Coronary artery (tissue), 2 donors: ENCODE measurements at regions not wholly inside any gene's neighbourhood (a gene's known extent, or its start where the extent isn't known, plus 50 kb on each side); places are given as distances from the start of the nearest gene placed in this dataset.

ENCODE experiments used
- DNase-seq: peaks from one replicate; pipeline ENCODE4 v3.0.0-alpha.2; 2017; ENCODE audit warnings: low spot score
- H3K27ac ChIP-seq, 2 donors: fragments of 200-600 bp; sonication (generic); one replicate each; pipeline ENCODE4 v1.5.1; 2016 to 2019
- H3K4me3 ChIP-seq: fragments of 200-600 bp; sonication (generic); 2 replicates; pipeline ENCODE4 v1.5.1; 2016; ENCODE audit warnings: mild to moderate bottlenecking, moderate library complexity
- TF ChIP-seq, protein P1 (sequence below): fragments of 200-600 bp; sonication (generic); IDR thresholded peaks from one replicate; pipeline ENCODE4 v1.5.1; 2019; ENCODE audit warnings: antibody characterized with exemption

DNA sequence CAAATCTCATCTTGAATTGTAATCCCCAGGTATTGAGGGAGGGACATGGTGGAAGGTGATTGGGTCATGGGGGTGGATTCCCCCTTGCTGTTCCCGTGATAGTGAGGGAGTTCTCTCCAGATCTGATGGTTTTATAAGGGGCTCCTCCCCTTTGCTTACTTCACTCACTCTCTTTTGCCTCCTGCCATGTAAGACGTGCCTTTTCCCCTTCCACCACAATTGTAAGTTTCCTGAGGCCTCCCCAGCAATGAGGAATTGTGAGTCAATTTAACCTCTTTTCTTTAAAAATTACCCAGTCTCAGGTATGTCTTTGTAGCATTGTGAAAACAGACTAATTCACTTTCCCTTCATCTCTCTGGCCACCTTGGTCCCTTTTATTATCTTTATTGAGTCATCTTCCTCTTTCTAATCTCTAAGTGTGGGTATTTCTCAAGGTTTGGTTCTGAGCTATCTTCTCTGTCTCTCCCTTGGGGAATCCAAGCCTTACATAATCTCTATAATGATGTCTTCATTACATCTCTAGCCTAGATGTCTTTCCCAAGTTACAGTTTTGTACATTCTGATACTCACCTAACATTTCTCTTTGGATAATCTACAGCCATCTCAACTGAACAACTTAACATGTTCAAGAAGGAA is 99.1 kb upstream of the JCAD start:
- TF ChIP-seq, protein P1, sequence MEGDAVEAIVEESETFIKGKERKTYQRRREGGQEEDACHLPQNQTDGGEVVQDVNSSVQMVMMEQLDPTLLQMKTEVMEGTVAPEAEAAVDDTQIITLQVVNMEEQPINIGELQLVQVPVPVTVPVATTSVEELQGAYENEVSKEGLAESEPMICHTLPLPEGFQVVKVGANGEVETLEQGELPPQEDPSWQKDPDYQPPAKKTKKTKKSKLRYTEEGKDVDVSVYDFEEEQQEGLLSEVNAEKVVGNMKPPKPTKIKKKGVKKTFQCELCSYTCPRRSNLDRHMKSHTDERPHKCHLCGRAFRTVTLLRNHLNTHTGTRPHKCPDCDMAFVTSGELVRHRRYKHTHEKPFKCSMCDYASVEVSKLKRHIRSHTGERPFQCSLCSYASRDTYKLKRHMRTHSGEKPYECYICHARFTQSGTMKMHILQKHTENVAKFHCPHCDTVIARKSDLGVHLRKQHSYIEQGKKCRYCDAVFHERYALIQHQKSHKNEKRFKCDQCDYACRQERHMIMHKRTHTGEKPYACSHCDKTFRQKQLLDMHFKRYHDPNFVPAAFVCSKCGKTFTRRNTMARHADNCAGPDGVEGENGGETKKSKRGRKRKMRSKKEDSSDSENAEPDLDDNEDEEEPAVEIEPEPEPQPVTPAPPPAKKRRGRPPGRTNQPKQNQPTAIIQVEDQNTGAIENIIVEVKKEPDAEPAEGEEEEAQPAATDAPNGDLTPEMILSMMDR: no peak
- H3K4me3 ChIP-seq: no peak overlapping the region
- DNase-seq: no peak
- no peak overlapping the region for H3K27ac ChIP-seq

DNA sequence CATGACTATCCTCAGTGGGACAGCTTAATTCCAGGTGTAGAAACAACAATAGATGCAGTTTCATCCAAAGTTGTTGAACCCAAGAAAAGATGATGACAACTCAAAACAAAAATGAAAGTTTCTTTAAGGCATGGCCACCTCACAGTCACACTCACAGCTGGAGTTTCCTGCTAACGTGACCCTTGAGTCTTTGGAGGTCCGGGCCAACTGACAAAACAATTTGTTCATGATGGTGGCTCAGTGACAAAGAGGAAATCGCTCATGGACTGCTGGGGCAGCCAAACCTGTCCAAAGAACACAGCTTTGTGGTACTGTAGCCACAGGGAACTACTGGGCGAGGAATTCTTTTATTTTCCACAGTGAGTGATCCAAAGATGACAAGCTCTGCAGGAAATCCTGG is 96.0 kb upstream of the JCAD start:
- no peak overlapping the region for H3K4me3 ChIP-seq
- no peak for DNase-seq
- peak overlapping the region in 1 of 2 donors; percentile 41 for H3K27ac ChIP-seq
- TF ChIP-seq, protein P1: no peak

DNA sequence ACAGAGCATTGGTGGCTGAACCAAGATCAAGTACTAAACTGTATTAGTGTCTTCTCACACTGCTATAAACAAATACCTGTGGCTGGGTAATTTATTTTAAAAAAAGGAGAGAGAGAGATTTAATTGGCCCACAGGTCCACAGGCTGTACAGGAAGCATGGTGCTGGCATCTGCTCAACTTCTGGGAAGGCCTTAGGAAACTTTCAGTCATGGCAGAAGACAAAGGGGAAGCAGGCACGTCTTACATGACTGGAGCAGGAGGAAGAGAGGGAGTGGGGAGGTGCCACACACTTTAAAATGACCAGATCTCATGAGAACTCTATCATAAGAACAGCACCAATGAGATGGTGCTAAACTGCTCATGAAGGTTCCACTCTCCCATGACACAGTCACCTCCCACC is 95.2 kb upstream of the JCAD start:
- TF ChIP-seq, protein P1: no peak
- no peak for DNase-seq
- Histone ChIP-seq H3K27ac (peak overlapping the region in 1 of 2 donors; percentile 41), H3K4me3 (no peak overlapping the region)

DNA sequence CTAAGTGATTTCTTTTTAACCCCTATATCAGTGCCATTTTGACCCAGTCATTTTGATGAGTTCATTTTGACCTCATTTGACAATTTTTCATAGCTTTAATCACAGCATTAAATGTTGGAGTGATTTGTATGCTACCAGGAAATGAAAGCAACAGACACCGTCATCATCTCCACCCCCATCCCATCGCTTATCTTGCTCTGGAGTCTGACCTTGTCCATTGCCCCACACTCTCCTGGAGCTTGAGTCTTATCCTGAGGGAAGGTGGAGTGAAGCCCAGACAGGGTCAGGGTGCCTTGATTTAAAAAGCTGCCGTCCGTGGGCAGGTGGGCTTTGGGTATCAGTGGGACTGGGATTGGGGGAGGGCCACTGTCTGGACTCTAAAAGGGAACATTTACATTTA is 94.7 kb upstream of the JCAD start:
- TF ChIP-seq, protein P1: no peak
- no peak for DNase-seq

DNA sequence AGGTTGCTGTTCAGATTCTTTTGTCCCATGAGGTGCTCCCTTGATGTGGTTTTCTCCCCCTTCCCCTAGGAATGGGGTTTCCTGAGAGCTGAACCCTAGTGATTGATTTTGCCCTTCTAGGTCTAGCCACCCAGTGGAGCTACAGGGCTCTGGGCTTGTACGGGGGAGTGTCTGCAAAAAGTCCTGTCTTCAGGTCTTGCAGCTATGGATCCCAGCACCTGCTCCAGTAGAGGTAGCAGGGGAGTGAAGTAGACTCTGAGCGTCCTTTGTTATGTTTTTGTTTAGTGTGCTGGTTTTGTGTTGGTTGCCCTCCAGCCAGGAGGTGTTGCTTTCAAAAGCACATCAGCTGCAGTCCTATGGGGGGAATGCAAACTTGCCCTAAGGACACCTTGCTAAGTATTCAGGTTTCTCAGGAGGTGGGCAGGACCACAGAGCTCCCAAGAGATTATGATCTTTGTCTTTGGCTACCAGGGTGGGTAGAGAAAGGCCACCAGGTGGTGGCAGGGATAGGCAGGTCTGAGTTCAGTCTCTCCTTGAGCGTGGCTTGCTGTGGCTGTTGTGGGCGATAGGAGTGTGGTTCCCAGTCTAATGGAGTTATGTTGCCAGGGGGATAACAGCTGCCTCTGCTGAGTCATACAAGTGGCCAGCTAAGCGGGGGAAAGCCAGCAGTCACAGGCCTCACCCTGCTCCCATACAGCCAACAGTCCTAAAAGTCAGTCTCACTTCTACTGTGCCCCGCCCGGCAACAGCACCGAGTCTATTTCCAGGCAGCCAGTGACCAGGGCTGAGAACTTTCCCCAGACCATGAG is 92.4 kb upstream of the JCAD start:
- no peak overlapping the region for H3K4me3 ChIP-seq
- TF ChIP-seq, protein P1: no peak
- DNase-seq: peak; percentile 76
- H3K27ac ChIP-seq: peak overlapping the region in 1 of 2 donors; percentile 56

More for the DNA sequence above, 94.7 kb upstream of the JCAD start:
- H3K27ac ChIP-seq: no peak overlapping the region
- H3K4me3 ChIP-seq: no peak overlapping the region

DNA sequence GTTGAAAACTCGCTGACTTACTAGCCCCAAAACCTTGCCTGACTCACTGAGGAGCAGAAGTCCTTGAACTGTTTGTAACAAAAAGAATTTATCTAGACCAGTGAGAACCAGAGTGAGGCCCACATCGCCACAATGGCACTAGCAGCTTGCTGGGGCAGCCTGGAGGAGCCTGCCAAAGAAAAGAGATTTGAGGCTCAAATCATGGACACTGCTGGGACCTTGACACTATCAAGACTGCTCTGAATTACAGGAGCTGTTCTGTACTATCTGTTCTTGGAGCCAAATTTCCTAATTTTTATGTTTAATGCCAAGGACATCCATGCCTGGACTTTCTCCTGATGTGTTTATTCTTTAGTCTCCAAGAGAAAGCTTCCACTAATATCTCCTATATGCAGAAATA is 82.0 kb upstream of the JCAD start:
- TF ChIP-seq, protein P1: no peak
- DNase-seq: no peak
- H3K4me3 ChIP-seq: no peak overlapping the region
- no peak overlapping the region for H3K27ac ChIP-seq
